Embryonic facial prominence (tissue), 1 donor: ENCODE measurements at regions not wholly inside any gene's neighbourhood (a gene's known extent, or its start where the extent isn't known, plus 50 kb on each side); places are given as distances from the start of the nearest gene placed in this dataset.
A peak's percentile ranks its signal among the peaks of the same experiment; 100 is the strongest.
"Not testable (repeated sequence)": the region's sequence is repeated elsewhere in the genome, so short reads cannot be mapped to it uniquely, and the experiment has no call there.

ENCODE experiments used
- DNase-seq: peaks from one replicate; pipeline ENCODE4 v3.0.0-alpha.2; 2016; ENCODE audit errors: extremely low spot score

GRCh38 chr18:28514699-28515098 lies 337.8 kb upstream of the CDH2 start:
- DNase-seq: no peak

GRCh38 chr18:28512357-28512756 lies 335.4 kb upstream of the CDH2 start:
- DNase-seq: no peak

- no peak for DNase-seq
Measured at GRCh38 chr18:28511413-28511821, 334.5 kb upstream of the CDH2 start.

GRCh38 chr18:28510210-28510609 lies 333.3 kb upstream of the CDH2 start:
- DNase-seq: no peak

GRCh38 chr18:28504066-28504465 lies 327.1 kb upstream of the CDH2 start:
- no peak for DNase-seq

GRCh38 chr18:28494151-28494550 lies 317.2 kb upstream of the CDH2 start:
- no peak for DNase-seq

- DNase-seq: no peak
Measured at GRCh38 chr18:28485918-28486317, 309.0 kb upstream of the CDH2 start.

GRCh38 chr18:28485210-28485801 lies 308.4 kb upstream of the CDH2 start:
- DNase-seq: no peak

GRCh38 chr18:28478531-28478930 lies 301.6 kb upstream of the CDH2 start:
- DNase-seq: no peak

- DNase-seq: no peak
Measured at GRCh38 chr18:28476302-28476701, 299.4 kb upstream of the CDH2 start.

- no peak for DNase-seq
Measured at GRCh38 chr18:28469946-28470345, 293.0 kb upstream of the CDH2 start.

GRCh38 chr18:28468901-28469300 lies 292.0 kb upstream of the CDH2 start:
- DNase-seq: no peak

- no peak for DNase-seq
Measured at GRCh38 chr18:28466204-28466603, 289.3 kb upstream of the CDH2 start.

GRCh38 chr18:28459587-28459986 lies 282.7 kb upstream of the CDH2 start:
- no peak for DNase-seq

GRCh38 chr18:28458751-28459150 lies 281.8 kb upstream of the CDH2 start:
- no peak for DNase-seq

- DNase-seq: no peak
Measured at GRCh38 chr18:28457784-28458183, 280.9 kb upstream of the CDH2 start.

GRCh38 chr18:28455971-28456370 lies 279.0 kb upstream of the CDH2 start:
- peak; percentile 7 for DNase-seq

GRCh38 chr18:28439870-28440269 lies 262.9 kb upstream of the CDH2 start:
- no peak for DNase-seq

- DNase-seq: no peak
Measured at GRCh38 chr18:28438381-28438780, 261.5 kb upstream of the CDH2 start.

- no peak for DNase-seq
Measured at GRCh38 chr18:28432339-28432738, 255.4 kb upstream of the CDH2 start.

- DNase-seq: no peak
Measured at GRCh38 chr18:28425886-28426285, 249.0 kb upstream of the CDH2 start.

GRCh38 chr18:28422577-28422976 lies 245.6 kb upstream of the CDH2 start:
- no peak for DNase-seq

GRCh38 chr18:28421950-28422349 lies 245.0 kb upstream of the CDH2 start:
- DNase-seq: not testable (repeated sequence)

- no peak for DNase-seq
Measured at GRCh38 chr18:28412521-28412920, 235.6 kb upstream of the CDH2 start.
